ENCODE measurements at regions not wholly inside any gene's neighbourhood (a gene's known extent, or its start where the extent isn't known, plus 50 kb on each side); places are given as distances from the start of the nearest gene placed in this dataset.

DNA sequence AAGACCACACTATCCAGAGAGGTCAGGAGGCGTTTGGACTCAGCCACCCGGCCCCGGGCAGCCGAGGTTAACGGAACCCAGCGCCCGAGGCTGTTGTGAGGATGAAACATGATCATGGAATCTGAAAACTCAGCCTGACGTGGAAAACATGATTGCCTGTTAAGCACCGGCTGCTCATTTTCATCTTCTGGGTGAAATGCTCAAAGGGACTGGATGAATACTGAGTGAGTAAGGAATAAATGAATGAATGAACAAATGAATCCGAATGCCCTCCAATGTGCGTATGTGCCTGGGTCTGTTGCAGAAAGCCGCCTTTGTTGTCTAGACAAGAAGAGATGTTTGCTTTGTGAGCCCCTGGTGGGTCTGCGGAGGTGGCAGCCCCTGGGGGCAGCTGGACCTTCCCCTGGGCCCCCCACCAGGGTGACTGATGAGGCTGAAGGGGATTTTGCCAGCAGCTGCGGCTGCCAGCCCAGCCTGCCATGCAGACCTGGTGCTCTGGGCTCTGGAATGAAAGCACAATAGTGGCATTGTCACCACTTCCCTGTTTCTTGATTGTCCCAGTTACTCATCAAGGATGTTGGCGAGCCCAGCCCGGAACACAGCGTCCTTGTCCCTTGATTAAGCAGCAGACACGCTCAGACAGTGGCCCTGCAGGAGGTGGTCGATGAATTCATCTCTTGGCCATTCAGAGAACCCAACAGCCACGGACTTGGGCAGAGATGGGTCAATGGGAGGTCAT is 211.1 kb downstream of the ANKRD60 start:
- TF ChIP-seq, protein P1, sequence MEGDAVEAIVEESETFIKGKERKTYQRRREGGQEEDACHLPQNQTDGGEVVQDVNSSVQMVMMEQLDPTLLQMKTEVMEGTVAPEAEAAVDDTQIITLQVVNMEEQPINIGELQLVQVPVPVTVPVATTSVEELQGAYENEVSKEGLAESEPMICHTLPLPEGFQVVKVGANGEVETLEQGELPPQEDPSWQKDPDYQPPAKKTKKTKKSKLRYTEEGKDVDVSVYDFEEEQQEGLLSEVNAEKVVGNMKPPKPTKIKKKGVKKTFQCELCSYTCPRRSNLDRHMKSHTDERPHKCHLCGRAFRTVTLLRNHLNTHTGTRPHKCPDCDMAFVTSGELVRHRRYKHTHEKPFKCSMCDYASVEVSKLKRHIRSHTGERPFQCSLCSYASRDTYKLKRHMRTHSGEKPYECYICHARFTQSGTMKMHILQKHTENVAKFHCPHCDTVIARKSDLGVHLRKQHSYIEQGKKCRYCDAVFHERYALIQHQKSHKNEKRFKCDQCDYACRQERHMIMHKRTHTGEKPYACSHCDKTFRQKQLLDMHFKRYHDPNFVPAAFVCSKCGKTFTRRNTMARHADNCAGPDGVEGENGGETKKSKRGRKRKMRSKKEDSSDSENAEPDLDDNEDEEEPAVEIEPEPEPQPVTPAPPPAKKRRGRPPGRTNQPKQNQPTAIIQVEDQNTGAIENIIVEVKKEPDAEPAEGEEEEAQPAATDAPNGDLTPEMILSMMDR (conservative IDR thresholded peaks at IDR 0.05; ENCODE audit: low read depth, low read length): no peak
- TF ChIP-seq RFX5 (IDR thresholded peaks at IDR 0.05; ENCODE audit: low read depth, low read length): no peak
- TF ChIP-seq FOS (IDR thresholded peaks at IDR 0.05; ENCODE audit: low read depth, low read length): no peak
- TF ChIP-seq POLR2A (IDR thresholded peaks at IDR 0.05; ENCODE audit: low read depth, low read length): no peak
- TF ChIP-seq, protein P2, sequence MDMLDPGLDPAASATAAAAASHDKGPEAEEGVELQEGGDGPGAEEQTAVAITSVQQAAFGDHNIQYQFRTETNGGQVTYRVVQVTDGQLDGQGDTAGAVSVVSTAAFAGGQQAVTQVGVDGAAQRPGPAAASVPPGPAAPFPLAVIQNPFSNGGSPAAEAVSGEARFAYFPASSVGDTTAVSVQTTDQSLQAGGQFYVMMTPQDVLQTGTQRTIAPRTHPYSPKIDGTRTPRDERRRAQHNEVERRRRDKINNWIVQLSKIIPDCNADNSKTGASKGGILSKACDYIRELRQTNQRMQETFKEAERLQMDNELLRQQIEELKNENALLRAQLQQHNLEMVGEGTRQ (IDR thresholded peaks at IDR 0.05; ENCODE audit: low read depth, low read length): no peak
- TF ChIP-seq, protein P3, sequence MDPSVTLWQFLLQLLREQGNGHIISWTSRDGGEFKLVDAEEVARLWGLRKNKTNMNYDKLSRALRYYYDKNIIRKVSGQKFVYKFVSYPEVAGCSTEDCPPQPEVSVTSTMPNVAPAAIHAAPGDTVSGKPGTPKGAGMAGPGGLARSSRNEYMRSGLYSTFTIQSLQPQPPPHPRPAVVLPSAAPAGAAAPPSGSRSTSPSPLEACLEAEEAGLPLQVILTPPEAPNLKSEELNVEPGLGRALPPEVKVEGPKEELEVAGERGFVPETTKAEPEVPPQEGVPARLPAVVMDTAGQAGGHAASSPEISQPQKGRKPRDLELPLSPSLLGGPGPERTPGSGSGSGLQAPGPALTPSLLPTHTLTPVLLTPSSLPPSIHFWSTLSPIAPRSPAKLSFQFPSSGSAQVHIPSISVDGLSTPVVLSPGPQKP (IDR thresholded peaks at IDR 0.05; ENCODE audit: borderline replicate concordance, low read depth, low read length): no peak
- no peak for TF ChIP-seq CEBPB (IDR thresholded peaks at IDR 0.05; ENCODE audit: low read depth, low read length)
- TF ChIP-seq RCOR1 (IDR thresholded peaks at IDR 0.05; ENCODE audit: insufficient replicate concordance, low read length): no peak
- no peak for TF ChIP-seq MXI1 (IDR thresholded peaks at IDR 0.05; ENCODE audit: borderline replicate concordance, low read depth, low read length)
- no peak for TF ChIP-seq MAZ (IDR thresholded peaks at IDR 0.05; ENCODE audit: borderline replicate concordance, low read depth, low read length)
- no peak for TF ChIP-seq RAD21 (IDR thresholded peaks at IDR 0.05; ENCODE audit: low read length)
- no peak for TF ChIP-seq SMC3 (IDR thresholded peaks at IDR 0.05; ENCODE audit: low read depth, low read length)
- no peak for TF ChIP-seq CHD1 (IDR thresholded peaks at IDR 0.05; ENCODE audit: low read depth, low read length)
- TF ChIP-seq BHLHE40 (IDR thresholded peaks at IDR 0.05; ENCODE audit: low read depth, low read length): no peak

Measured in IMR-90 (cell line).